ENCODE measurements at regions not wholly inside any gene's neighbourhood (a gene's known extent, or its start where the extent isn't known, plus 50 kb on each side); places are given as distances from the start of the nearest gene placed in this dataset.
"Not testable (repeated sequence)": the region's sequence is repeated elsewhere in the genome, so short reads cannot be mapped to it uniquely, and the experiment has no call there.

DNA sequence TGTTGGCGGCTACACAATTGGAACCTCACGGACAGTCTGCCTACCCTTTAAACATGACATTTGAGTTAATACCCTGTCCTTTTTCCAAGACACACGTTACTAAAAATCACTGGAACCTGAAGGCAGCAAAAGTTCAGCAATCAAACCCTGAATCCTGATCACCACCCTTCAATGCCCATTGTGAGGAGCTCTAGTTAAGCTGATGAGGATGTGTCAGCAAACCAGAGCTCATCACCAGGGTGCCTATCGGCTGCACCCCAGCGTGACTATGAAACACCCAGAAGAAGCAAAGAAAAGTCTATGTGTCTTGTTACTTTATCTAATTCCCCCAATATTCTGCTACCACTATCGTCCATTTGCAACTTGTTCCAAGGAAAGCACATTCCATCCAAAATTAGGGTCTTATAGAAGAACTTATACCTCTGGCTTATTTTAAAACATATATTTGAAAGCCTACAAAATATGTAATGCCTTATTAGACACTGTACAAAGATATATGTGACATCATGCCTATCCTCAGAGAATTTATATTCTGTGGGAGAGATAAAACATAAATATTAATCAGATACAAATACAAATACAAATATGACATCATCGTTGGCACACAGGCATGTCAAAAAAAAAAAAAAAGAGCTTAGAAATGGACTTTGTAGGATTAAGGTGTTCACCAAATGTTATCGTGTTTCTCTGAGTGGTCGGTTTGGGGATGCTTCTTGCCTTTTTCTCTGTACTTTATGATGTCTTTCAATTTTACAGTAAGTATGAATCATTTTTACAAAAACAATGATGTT is 219.7 kb upstream of the SETMAR start:
- no peaks in the 10 kb centered on the region for H3K36me3 Mint-ChIP-seq (ENCODE audit: low read depth, unreplicated experiment)
- Histone ChIP-seq H3K4me1 (ENCODE audit: insufficient read depth, low read length) (no peaks in the 10 kb centered on the region), H3K4me2 (ENCODE audit: low read length) (no peak overlapping the region), H3K36me3 (ENCODE audit: insufficient read depth, low read length) (no peaks in the 10 kb centered on the region), H3K79me2 (ENCODE audit: insufficient read depth, low read length) (no peaks in the 10 kb centered on the region), H3K27me3 (ENCODE audit: insufficient read depth, low read length) (no peaks in the 10 kb centered on the region), H3K9me3 (ENCODE audit: insufficient read depth, low read depth, low read length) (no peaks in the 10 kb centered on the region), H3K9ac (ENCODE audit: low read length) (no peak overlapping the region), H2AFZ (ENCODE audit: low read depth, low read length) (no peak overlapping the region), H3K27ac (ENCODE audit: low read depth, low read length) (no peak overlapping the region), H4K20me1 (ENCODE audit: insufficient read depth, low read length) (no peaks in the 10 kb centered on the region), H3K4me3 (ENCODE audit: insufficient read depth, low read depth, low read length) (no peak overlapping the region)
- H3K9me3 Mint-ChIP-seq (ENCODE audit: unreplicated experiment), result no peaks in the 10 kb centered on the region
- TF ChIP-seq EZH2 (IDR thresholded peaks at IDR 0.05; ENCODE audit: insufficient read depth, low read length), result no peak
- TF ChIP-seq, protein P1, sequence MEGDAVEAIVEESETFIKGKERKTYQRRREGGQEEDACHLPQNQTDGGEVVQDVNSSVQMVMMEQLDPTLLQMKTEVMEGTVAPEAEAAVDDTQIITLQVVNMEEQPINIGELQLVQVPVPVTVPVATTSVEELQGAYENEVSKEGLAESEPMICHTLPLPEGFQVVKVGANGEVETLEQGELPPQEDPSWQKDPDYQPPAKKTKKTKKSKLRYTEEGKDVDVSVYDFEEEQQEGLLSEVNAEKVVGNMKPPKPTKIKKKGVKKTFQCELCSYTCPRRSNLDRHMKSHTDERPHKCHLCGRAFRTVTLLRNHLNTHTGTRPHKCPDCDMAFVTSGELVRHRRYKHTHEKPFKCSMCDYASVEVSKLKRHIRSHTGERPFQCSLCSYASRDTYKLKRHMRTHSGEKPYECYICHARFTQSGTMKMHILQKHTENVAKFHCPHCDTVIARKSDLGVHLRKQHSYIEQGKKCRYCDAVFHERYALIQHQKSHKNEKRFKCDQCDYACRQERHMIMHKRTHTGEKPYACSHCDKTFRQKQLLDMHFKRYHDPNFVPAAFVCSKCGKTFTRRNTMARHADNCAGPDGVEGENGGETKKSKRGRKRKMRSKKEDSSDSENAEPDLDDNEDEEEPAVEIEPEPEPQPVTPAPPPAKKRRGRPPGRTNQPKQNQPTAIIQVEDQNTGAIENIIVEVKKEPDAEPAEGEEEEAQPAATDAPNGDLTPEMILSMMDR (IDR thresholded peaks at IDR 0.05; ENCODE audit: insufficient read depth, low read depth, low read length), result no peak
- H3K4me1 Mint-ChIP-seq (ENCODE audit: low read depth, unreplicated experiment), result no peaks in the 10 kb centered on the region
- no peak for FAIRE-seq
- no peak overlapping the region for H3K27ac Mint-ChIP-seq (ENCODE audit: unreplicated experiment)
- no peaks in the 10 kb centered on the region for H3K27me3 Mint-ChIP-seq (ENCODE audit: low read depth, unreplicated experiment)
- H3K4me3 Mint-ChIP-seq (ENCODE audit: unreplicated experiment), result no peak overlapping the region
- no peak for DNase-seq (ENCODE audit: low read depth)

DNA sequence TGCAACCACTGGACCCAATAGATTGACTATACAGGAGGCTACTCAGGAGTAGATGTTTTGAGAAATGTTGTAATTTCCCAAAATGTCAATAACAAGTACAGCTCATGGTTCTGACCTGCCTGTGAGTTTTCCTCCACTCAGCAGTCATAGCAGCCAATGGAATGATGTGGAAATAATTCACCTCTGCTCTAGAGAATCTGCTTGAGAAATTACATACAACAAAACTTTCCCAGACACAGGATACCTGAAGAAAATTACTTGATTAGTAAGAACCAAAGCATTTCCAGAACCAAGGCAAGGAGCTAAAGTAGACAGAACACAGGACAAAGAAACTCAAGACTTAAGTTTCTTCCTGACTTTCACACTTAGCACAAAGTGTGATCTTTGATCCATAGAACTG is 218.9 kb upstream of the SETMAR start:
- DNase-seq (ENCODE audit: low read depth) (no peak), FAIRE-seq (no peak)
- no peaks in the 10 kb centered on the region for H3K27me3 ChIP-seq (ENCODE audit: insufficient read depth, low read length)
- H3K4me1 ChIP-seq (ENCODE audit: insufficient read depth, low read length), result no peaks in the 10 kb centered on the region
- H4K20me1 ChIP-seq (ENCODE audit: insufficient read depth, low read length), result no peaks in the 10 kb centered on the region
- H3K4me1 Mint-ChIP-seq (ENCODE audit: low read depth, unreplicated experiment), result no peaks in the 10 kb centered on the region
- H3K79me2 ChIP-seq (ENCODE audit: insufficient read depth, low read length), result no peaks in the 10 kb centered on the region
- H3K27ac ChIP-seq (ENCODE audit: low read depth, low read length), result no peak overlapping the region
- H3K4me3 ChIP-seq (ENCODE audit: insufficient read depth, low read depth, low read length), result no peak overlapping the region
- no peak overlapping the region for H3K27ac Mint-ChIP-seq (ENCODE audit: unreplicated experiment)
- H3K9me3 ChIP-seq (ENCODE audit: insufficient read depth, low read depth, low read length), result no peaks in the 10 kb centered on the region
- H3K36me3 ChIP-seq (ENCODE audit: insufficient read depth, low read length), result no peaks in the 10 kb centered on the region
- no peaks in the 10 kb centered on the region for H3K36me3 Mint-ChIP-seq (ENCODE audit: low read depth, unreplicated experiment)
- TF ChIP-seq, protein P1 (IDR thresholded peaks at IDR 0.05; ENCODE audit: insufficient read depth, low read depth, low read length), result no peak
- TF ChIP-seq EZH2 (IDR thresholded peaks at IDR 0.05; ENCODE audit: insufficient read depth, low read length), result no peak
- H3K4me2 ChIP-seq (ENCODE audit: low read length), result no peak overlapping the region
- no peak overlapping the region for H3K9ac ChIP-seq (ENCODE audit: low read length)
- no peaks in the 10 kb centered on the region for H3K27me3 Mint-ChIP-seq (ENCODE audit: low read depth, unreplicated experiment)
- H2AFZ ChIP-seq (ENCODE audit: low read depth, low read length), result no peak overlapping the region
- H3K9me3 Mint-ChIP-seq (ENCODE audit: unreplicated experiment), result no peaks in the 10 kb centered on the region
- H3K4me3 Mint-ChIP-seq (ENCODE audit: unreplicated experiment), result no peak overlapping the region

DNA sequence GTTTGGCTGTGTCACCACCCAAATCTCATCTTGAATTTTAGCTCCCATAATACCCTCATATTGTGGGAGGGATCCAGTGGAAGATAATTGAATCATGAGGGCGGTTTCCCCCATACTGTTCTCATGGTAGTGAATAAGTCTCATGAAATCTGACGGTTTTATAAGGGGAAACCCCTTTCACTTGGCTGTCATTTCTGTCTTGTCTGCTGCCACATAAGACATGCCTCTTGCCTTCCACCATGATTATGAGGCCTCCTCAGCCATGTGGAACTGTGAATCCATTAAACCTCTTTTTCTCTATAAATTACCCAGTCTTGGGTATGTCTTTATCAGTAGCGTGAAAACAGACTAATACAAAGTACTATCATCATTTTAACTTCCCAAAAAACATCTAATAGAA is 216.5 kb upstream of the SETMAR start:
- H3K9me3 ChIP-seq (ENCODE audit: insufficient read depth, low read depth, low read length); FAIRE-seq; H2AFZ ChIP-seq (ENCODE audit: low read depth, low read length); H3K27me3 Mint-ChIP-seq (ENCODE audit: low read depth, unreplicated experiment); H3K36me3 Mint-ChIP-seq (ENCODE audit: low read depth, unreplicated experiment); H3K27ac Mint-ChIP-seq (ENCODE audit: unreplicated experiment); H3K27ac ChIP-seq (ENCODE audit: low read depth, low read length); H3K4me3 Mint-ChIP-seq (ENCODE audit: unreplicated experiment); H3K4me1 Mint-ChIP-seq (ENCODE audit: low read depth, unreplicated experiment); H3K79me2 ChIP-seq (ENCODE audit: insufficient read depth, low read length); H3K9me3 Mint-ChIP-seq (ENCODE audit: unreplicated experiment); H3K4me2 ChIP-seq (ENCODE audit: low read length); H3K9ac ChIP-seq (ENCODE audit: low read length); DNase-seq (ENCODE audit: low read depth); H3K36me3 ChIP-seq (ENCODE audit: insufficient read depth, low read length); H3K4me1 ChIP-seq (ENCODE audit: insufficient read depth, low read length); H4K20me1 ChIP-seq (ENCODE audit: insufficient read depth, low read length); H3K4me3 ChIP-seq (ENCODE audit: insufficient read depth, low read depth, low read length); H3K27me3 ChIP-seq (ENCODE audit: insufficient read depth, low read length): not testable (repeated sequence)

Measured in astrocyte (in vitro differentiated cells and primary cell).